Left kidney (tissue), 1 donor: ENCODE measurements at regions not wholly inside any gene's neighbourhood (a gene's known extent, or its start where the extent isn't known, plus 50 kb on each side); places are given as distances from the start of the nearest gene placed in this dataset.

Source experiments
- DNase-seq: peaks from one replicate; pipeline ENCODE4 v3.0.0-alpha.2; 2013

GRCh38 chr6:80402266-80402665, 295.8 kb downstream of the BCKDHB start:
- no peak for DNase-seq
